Nephron (organoid): ENCODE measurements at regions not wholly inside any gene's neighbourhood (a gene's known extent, or its start where the extent isn't known, plus 50 kb on each side); places are given as distances from the start of the nearest gene placed in this dataset.
"Not testable (repeated sequence)": the region's sequence is repeated elsewhere in the genome, so short reads cannot be mapped to it uniquely, and the experiment has no call there.

Experiments
- H3K27ac Mint-ChIP-seq, 3 experiments: 2 replicates each; pipeline ENCODE4 v1.8.0; 2020; ENCODE audit warnings: mixed read lengths in 3 of 3, mild to moderate bottlenecking in 2 of 3, moderate library complexity in 1 of 3
- H3K27me3 Mint-ChIP-seq: 2 replicates; pipeline ENCODE4 v1.8.0; 2021; ENCODE audit warnings: low read depth, mild to moderate bottlenecking, moderate library complexity, mixed read lengths
- H3K36me3 Mint-ChIP-seq: 2 replicates; pipeline ENCODE4 v1.8.0; 2020; ENCODE audit warnings: low read depth, mixed read lengths
- H3K4me1 Mint-ChIP-seq: 2 replicates; pipeline ENCODE4 v1.8.0; 2020; ENCODE audit warnings: mixed read lengths
- H3K4me3 Mint-ChIP-seq, 3 experiments: 2 replicates each; pipeline ENCODE4 v1.8.0; 2020; ENCODE audit warnings: mild to moderate bottlenecking in 3 of 3, mixed read lengths in 3 of 3, moderate library complexity in 2 of 3
- H3K9me3 Mint-ChIP-seq: 2 replicates; pipeline ENCODE4 v1.8.0; 2020; ENCODE audit warnings: mixed read lengths
- TF ChIP-seq, protein P1 (sequence below), 3 experiments: fragments of 200-600 bp; sonication (generic); IDR thresholded peaks; one replicate each; pipeline ENCODE4 v1.5.0; 2021; ENCODE audit warnings: antibody characterized with exemption in 3 of 3; ENCODE audit not compliant: unreplicated experiment in 3 of 3

DNA sequence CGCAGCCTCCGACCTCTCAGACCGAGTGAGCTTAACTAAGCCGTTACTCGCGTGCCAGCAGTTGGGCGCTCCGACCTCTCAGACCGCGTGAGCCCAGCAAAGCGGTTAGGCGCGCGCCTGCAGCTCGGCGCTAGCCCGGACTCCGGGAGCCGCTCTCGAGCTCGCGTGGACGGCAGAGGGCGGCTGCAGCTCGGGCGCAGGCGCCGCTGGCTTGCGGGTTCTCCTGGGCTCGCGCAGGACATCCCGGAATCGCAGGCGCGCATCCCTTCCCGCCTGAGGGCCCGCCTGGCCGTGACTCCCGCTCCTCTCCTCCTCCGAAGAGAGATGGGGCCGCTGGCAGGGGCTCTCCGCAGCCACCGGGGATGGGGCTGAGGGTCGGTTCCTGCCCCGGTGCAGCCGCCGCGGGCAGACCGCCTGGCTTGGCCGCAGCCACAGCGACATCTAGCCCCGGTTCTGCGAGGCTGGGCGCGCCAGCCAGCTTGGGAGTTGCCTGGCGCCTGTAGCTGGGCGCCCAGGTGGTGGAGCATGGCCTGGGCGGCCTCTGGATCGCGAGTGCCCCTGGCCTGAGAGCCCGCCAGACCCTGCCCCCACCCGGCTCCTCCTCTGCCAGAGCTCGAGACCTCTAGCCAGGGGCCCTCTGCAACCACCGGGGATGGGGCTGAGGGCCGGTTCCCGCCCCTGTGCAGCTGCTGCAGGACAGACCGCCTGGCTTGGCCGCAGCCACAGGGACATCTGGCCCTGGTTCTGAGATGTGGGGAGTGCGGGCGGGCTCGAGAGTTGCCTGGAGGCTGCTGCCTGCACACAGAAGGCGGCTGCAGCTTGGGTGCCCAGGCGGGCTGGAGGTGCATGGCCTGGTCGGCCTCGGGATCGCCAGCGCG is 85.7 kb upstream of the CCDC180 start:
- TF ChIP-seq, protein P1, sequence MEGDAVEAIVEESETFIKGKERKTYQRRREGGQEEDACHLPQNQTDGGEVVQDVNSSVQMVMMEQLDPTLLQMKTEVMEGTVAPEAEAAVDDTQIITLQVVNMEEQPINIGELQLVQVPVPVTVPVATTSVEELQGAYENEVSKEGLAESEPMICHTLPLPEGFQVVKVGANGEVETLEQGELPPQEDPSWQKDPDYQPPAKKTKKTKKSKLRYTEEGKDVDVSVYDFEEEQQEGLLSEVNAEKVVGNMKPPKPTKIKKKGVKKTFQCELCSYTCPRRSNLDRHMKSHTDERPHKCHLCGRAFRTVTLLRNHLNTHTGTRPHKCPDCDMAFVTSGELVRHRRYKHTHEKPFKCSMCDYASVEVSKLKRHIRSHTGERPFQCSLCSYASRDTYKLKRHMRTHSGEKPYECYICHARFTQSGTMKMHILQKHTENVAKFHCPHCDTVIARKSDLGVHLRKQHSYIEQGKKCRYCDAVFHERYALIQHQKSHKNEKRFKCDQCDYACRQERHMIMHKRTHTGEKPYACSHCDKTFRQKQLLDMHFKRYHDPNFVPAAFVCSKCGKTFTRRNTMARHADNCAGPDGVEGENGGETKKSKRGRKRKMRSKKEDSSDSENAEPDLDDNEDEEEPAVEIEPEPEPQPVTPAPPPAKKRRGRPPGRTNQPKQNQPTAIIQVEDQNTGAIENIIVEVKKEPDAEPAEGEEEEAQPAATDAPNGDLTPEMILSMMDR (IDR thresholded peaks at IDR 0.05; ENCODE audit: unreplicated experiment in 3 of 3): peak in 1 of 3 experiments; percentile 13
- Mint-ChIP-seq H3K27me3 (peaks cover 88% of the 10 kb centered on the region), H3K4me3 (peak overlapping the region; percentile 78 to 89 (median 79))
- H3K27ac Mint-ChIP-seq, H3K4me1 Mint-ChIP-seq, H3K9me3 Mint-ChIP-seq, H3K36me3 Mint-ChIP-seq: not testable (repeated sequence)

DNA sequence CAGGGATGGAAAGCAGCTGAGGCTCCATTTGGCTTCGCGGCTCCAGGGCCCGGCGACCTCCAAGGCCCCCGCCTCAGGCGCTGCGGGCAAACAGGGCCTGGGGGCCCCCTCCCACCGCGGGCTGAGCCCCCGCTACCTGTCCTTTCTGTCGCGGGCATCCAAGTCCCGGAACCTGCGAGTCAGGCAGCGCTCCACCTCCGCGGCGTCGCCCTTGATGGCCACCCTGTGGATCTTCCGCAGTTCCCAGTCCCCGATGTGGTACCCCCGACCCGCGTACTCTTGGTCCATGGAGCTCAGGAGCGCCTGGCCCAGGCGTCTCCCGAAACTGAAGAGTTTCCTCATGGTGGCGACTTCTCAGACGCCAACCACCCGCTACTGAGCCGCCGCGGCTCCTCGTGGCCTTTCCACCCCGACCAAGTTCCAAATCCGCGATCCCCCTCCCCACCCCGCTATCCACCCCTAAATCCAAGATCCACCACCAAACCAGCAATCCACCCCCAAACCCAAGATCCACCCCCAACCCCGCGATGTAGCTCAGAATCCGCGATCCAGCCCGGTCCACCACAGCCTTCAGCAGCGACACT is 86.5 kb upstream of the CCDC180 start:
- no peak overlapping the region for H3K27ac Mint-ChIP-seq
- no peaks in the 10 kb centered on the region for H3K4me1 Mint-ChIP-seq
- TF ChIP-seq, protein P1 (IDR thresholded peaks at IDR 0.05; ENCODE audit: unreplicated experiment in 3 of 3): no peak
- H3K9me3 Mint-ChIP-seq: no peaks in the 10 kb centered on the region
- peaks cover 92% of the 10 kb centered on the region for H3K27me3 Mint-ChIP-seq
- H3K4me3 Mint-ChIP-seq: peak overlapping the region; percentile 78 to 89 (median 79)
- H3K36me3 Mint-ChIP-seq: no peaks in the 10 kb centered on the region

DNA sequence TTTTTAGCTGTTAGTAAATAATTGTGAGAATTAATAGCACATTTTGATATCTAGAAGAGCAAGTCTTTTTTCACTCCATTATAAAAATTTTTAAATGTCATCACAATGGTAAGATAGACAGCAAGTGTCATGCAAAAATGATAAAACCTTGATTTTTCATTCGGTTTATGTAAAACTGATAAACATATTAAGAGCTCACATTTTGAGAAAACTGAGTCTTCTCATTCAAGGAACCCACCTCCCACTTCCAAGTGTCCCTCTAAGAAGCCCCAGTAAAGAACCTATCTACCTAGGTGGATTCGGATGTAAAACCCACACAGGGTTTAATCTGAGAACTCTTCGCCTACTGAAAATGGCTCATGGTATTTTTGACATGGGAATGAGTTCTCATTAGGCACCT is 87.1 kb upstream of the CCDC180 start:
- not testable (repeated sequence) for H3K4me1 Mint-ChIP-seq, H3K36me3 Mint-ChIP-seq, H3K9me3 Mint-ChIP-seq, H3K27ac Mint-ChIP-seq
- Mint-ChIP-seq H3K4me3 (peak overlapping the region in 2 of 3 experiments; percentile 13 to 46), H3K27me3 (peaks cover 92% of the 10 kb centered on the region)

DNA sequence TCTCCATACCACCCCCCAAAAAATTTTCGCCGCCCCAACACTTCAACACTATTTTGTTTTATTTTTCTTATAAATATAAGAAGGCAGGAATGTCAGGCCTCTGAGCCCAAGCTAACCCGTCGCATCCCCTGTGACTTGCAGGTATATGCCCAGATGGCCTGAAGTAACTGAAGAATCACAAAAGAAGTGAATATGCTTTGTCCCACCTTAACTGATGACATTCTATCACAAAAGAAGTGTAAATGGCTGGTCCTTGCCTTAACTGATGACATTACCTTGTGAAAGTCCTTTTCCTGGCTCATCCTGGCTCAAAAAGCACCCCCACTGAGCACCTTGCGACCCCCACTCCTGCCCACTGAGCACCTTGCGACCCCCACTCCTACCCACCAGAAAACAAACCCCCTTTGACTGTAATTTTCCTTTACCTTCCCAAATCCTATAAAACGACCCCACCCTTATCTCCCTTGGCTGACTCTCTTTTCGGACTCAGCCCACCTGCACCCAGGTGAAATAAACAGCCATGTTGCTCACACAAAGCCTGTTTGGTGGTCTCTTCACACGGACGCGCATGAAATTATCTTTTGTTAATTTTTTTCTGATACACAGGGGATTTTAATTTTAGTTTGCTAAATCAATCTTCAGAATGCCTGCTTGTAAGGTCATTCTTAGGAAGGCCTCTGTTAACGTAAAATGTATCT is 87.9 kb upstream of the CCDC180 start:
- H3K36me3 Mint-ChIP-seq, H3K27ac Mint-ChIP-seq, H3K4me1 Mint-ChIP-seq, H3K9me3 Mint-ChIP-seq, H3K4me3 Mint-ChIP-seq: not testable (repeated sequence)
- H3K27me3 Mint-ChIP-seq: peaks cover 93% of the 10 kb centered on the region

DNA sequence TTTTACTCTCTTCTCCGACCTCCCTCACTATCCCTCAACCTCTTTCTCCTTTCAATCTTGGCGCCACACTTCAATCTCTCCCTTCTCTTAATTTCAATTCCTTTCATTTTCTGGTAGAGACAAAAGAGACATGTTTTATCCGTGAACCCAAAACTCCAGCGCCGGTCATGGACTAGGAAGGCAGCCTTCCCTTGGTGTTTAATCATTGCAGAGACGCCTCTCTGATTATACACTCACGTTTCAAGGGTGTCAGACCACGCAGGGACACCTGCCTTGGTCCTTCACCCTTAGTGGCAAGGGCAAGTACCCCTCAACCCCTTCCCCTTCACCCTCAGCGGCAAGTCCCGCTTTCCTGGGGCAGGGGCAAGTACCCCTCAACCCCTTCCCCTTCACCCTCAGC is 92.3 kb upstream of the CCDC180 start:
- H3K27me3 Mint-ChIP-seq: peaks cover 72% of the 10 kb centered on the region
- not testable (repeated sequence) for H3K4me1 Mint-ChIP-seq, H3K9me3 Mint-ChIP-seq

GRCh38 chr9:97214556-97214955 is 92.9 kb upstream of the CCDC180 start:
- not testable (repeated sequence) for H3K36me3 Mint-ChIP-seq, H3K9me3 Mint-ChIP-seq, H3K4me3 Mint-ChIP-seq, H3K4me1 Mint-ChIP-seq, H3K27ac Mint-ChIP-seq
- H3K27me3 Mint-ChIP-seq: peaks cover 66% of the 10 kb centered on the region

More for the DNA sequence above, 92.3 kb upstream of the CCDC180 start:
- H3K4me3 Mint-ChIP-seq, H3K36me3 Mint-ChIP-seq, H3K27ac Mint-ChIP-seq: not testable (repeated sequence)

- not testable (repeated sequence) for H3K4me3 Mint-ChIP-seq, H3K36me3 Mint-ChIP-seq, H3K27me3 Mint-ChIP-seq, H3K27ac Mint-ChIP-seq, H3K4me1 Mint-ChIP-seq
- peaks cover 16% of the 10 kb centered on the region for H3K9me3 Mint-ChIP-seq
Measured at GRCh38 chr9:97199683-97200082, 107.8 kb upstream of the CCDC180 start.

DNA sequence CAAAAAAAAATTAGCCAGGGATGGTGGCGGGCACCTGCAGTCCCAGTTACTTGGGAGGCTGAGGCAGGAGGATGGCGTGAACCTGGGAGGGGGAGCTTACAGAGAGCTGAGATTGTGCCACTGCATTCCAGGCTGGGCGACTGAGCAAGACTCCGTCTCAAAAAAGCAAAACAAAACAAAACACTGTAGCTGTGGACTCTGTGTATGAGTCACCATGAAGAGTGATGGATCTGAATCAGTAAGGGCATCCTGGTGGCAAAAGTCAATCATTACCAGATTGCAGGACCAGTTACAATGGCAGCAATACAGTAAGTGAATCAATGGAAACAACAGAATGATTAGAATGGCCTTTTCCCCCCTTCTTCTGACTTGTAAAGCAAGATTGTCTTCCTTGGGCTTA is 113.7 kb upstream of the CCDC180 start:
- H3K9me3 Mint-ChIP-seq, H3K4me3 Mint-ChIP-seq, H3K27me3 Mint-ChIP-seq, H3K4me1 Mint-ChIP-seq, H3K36me3 Mint-ChIP-seq, H3K27ac Mint-ChIP-seq: not testable (repeated sequence)

- Mint-ChIP-seq H3K4me1 (no peaks in the 10 kb centered on the region), H3K4me3 (no peak overlapping the region), H3K36me3 (no peaks in the 10 kb centered on the region), H3K27me3 (no peaks in the 10 kb centered on the region), H3K27ac (no peak overlapping the region), H3K9me3 (no peaks in the 10 kb centered on the region)
- TF ChIP-seq, protein P1 (IDR thresholded peaks at IDR 0.05; ENCODE audit: unreplicated experiment in 3 of 3): no peak
Measured at GRCh38 chr9:97188545-97188944, 118.9 kb upstream of the CCDC180 start.

DNA sequence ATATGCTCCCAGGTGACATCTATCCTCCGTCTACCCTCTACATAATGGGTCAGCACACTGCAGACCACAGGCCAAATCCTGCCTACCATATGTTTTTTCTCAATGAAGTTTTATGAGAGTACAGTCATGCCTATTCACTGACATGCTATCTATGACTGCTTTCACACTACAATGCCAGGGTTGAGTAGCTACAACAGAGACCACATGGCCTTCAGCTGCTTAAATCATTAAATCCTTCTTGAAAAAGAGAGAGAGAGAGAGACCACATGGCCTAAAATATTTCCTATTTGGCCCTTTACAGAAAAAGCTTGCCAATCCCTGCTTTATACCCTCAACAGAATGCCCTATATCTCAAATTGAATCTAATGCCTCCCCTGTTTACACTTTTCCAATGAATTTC is 119.8 kb upstream of the CCDC180 start:
- H3K27ac Mint-ChIP-seq, H3K27me3 Mint-ChIP-seq, H3K4me3 Mint-ChIP-seq, H3K4me1 Mint-ChIP-seq, H3K36me3 Mint-ChIP-seq, H3K9me3 Mint-ChIP-seq: not testable (repeated sequence)
